Osteocyte (in vitro differentiated cells): ENCODE measurements at regions not wholly inside any gene's neighbourhood (a gene's known extent, or its start where the extent isn't known, plus 50 kb on each side); places are given as distances from the start of the nearest gene placed in this dataset.

Experiments
- DNase-seq: peaks from one replicate; pipeline ENCODE4 v3.0.0; 2021; ENCODE audit warnings: mixed read lengths; ENCODE audit not compliant: unreplicated experiment; ENCODE audit errors: extremely low spot score
- H3K27ac Mint-ChIP-seq: one replicate; pipeline ENCODE4 v1.8.0; 2021; ENCODE audit warnings: mild to moderate bottlenecking, mixed read lengths; ENCODE audit not compliant: unreplicated experiment
- H3K27me3 Mint-ChIP-seq: one replicate; pipeline ENCODE4 v1.8.0; 2021; ENCODE audit warnings: mixed read lengths; ENCODE audit not compliant: unreplicated experiment
- H3K36me3 Mint-ChIP-seq: one replicate; pipeline ENCODE4 v1.8.0; 2021; ENCODE audit warnings: mixed read lengths; ENCODE audit not compliant: unreplicated experiment
- H3K4me1 Mint-ChIP-seq: one replicate; pipeline ENCODE4 v1.8.0; 2021; ENCODE audit warnings: mixed read lengths; ENCODE audit not compliant: unreplicated experiment
- H3K4me3 Mint-ChIP-seq: one replicate; pipeline ENCODE4 v1.8.0; 2021; ENCODE audit warnings: mild to moderate bottlenecking, moderate library complexity, mixed read lengths; ENCODE audit not compliant: unreplicated experiment
- H3K9me3 Mint-ChIP-seq: one replicate; pipeline ENCODE4 v1.8.0; 2021; ENCODE audit warnings: mixed read lengths; ENCODE audit not compliant: unreplicated experiment
- CTCF ChIP-seq: fragments of 200-600 bp; sonication (generic); IDR thresholded peaks from 2 replicates; pipeline ENCODE4 v1.5.0; 2021; ENCODE audit warnings: antibody characterized with exemption, mild to moderate bottlenecking, moderate library complexity

DNA sequence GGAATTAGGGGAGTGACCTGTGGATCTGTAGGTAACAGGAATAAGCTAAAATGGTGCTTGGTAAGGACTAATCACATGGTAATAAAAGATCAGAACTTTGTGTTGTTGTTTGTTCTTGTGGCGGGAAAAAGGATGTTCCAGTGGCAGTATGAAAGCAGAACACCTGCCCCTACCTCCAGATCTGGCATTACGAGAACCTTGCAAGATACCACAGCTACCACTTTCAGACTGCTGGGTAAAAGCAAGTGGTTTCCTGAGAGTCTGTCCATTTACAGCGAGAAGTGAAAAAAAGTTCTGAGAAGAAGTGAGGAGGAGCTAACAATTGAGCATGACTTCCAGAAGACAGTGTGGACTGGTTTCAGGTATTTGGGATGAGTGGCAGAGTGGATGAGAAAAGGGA, 252.5 kb downstream of the TLE4 start:
- Mint-ChIP-seq H3K27me3 (peaks cover 4% of the 10 kb centered on the region), H3K36me3 (no peaks in the 10 kb centered on the region), H3K9me3 (peaks cover 4% of the 10 kb centered on the region), H3K4me1 (no peaks in the 10 kb centered on the region), H3K4me3 (no peak overlapping the region), H3K27ac (no peak overlapping the region)
- no peak for TF ChIP-seq CTCF
- no peak for DNase-seq

GRCh38 chr9:79817438-79818004, 245.8 kb downstream of the TLE4 start:
- peaks cover 11% of the 10 kb centered on the region for H3K27me3 Mint-ChIP-seq
- H3K9me3 Mint-ChIP-seq = no peaks in the 10 kb centered on the region
- TF ChIP-seq CTCF = no peak
- no peaks in the 10 kb centered on the region for H3K36me3 Mint-ChIP-seq
- H3K4me1 Mint-ChIP-seq = peaks cover 13% of the 10 kb centered on the region
- H3K27ac Mint-ChIP-seq = no peak overlapping the region
- DNase-seq = no peak
- no peak overlapping the region for H3K4me3 Mint-ChIP-seq

DNA sequence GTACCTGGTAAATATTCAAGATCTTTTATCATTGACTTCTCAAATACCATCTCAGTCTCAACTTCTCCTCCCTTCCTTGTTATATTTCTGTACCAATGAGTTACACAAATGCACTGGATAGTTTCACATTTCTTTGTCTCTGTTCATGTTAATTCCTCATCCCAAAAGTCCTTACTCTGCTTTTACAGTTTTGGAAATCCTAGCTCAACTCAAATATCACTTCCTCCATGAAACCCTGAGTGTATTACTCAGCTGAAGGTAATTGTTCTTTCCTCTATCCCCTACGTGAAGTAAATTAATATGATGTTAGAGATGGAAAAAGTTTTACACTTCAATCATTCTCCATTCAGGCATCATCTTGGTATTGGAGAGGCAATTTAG, 241.5 kb downstream of the TLE4 start:
- no peak for TF ChIP-seq CTCF
- no peak overlapping the region for H3K27ac Mint-ChIP-seq
- no peak for DNase-seq
- H3K27me3 Mint-ChIP-seq = peaks cover 7% of the 10 kb centered on the region
- no peak overlapping the region for H3K4me3 Mint-ChIP-seq
- H3K9me3 Mint-ChIP-seq = no peaks in the 10 kb centered on the region
- peaks cover 43% of the 10 kb centered on the region for H3K4me1 Mint-ChIP-seq
- H3K36me3 Mint-ChIP-seq = no peaks in the 10 kb centered on the region

GRCh38 chr9:79812507-79813257, 240.9 kb downstream of the TLE4 start:
- no peaks in the 10 kb centered on the region for H3K9me3 Mint-ChIP-seq
- no peak for DNase-seq
- TF ChIP-seq CTCF = no peak

DNA sequence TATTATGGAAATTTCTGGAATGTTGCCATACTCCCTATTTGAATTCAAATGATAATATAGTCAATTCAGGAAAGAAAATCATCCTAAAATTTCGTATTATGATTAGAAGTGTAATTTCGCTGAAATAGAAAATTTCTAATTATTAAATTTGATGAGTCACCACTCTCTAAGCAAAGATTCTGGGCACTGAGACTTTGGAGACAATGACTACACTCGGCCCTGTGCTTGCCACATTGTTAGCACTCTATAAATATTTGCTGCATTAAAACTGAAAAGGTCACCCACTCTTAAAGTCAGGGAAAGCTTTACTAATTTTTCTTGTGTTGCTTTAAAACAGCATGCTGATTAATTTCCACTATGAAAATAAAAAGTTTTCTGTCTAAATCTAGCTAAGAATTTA, 240.3 kb downstream of the TLE4 start:
- Mint-ChIP-seq H3K4me1 (peaks cover 47% of the 10 kb centered on the region), H3K36me3 (no peaks in the 10 kb centered on the region), H3K27me3 (peaks cover 4% of the 10 kb centered on the region), H3K27ac (no peak overlapping the region), H3K9me3 (no peaks in the 10 kb centered on the region), H3K4me3 (no peak overlapping the region)
- no peak for DNase-seq
- no peak for TF ChIP-seq CTCF

More at GRCh38 chr9:79812507-79813257, 240.9 kb downstream of the TLE4 start:
- H3K27me3 Mint-ChIP-seq = peaks cover 6% of the 10 kb centered on the region
- H3K4me3 Mint-ChIP-seq = no peak overlapping the region
- H3K4me1 Mint-ChIP-seq = peaks cover 45% of the 10 kb centered on the region
- no peak overlapping the region for H3K27ac Mint-ChIP-seq
- no peaks in the 10 kb centered on the region for H3K36me3 Mint-ChIP-seq
